ENCODE measurements at regions not wholly inside any gene's neighbourhood (a gene's known extent, or its start where the extent isn't known, plus 50 kb on each side); places are given as distances from the start of the nearest gene placed in this dataset.
"Not testable (repeated sequence)": the region's sequence is repeated elsewhere in the genome, so short reads cannot be mapped to it uniquely, and the experiment has no call there.

- DNase-seq, result not testable (repeated sequence)
Observed at GRCh38 chr1:121573881-121574504, 389.2 kb downstream of the SRGAP2C start.

GRCh38 chr1:121574505-121574899 lies 389.7 kb downstream of the SRGAP2C start:
- DNase-seq, result not testable (repeated sequence)

GRCh38 chr1:121582898-121583297 lies 398.1 kb downstream of the SRGAP2C start:
- DNase-seq, result not testable (repeated sequence)

- no peak for DNase-seq
Observed at GRCh38 chr1:121586369-121587229, 401.8 kb downstream of the SRGAP2C start.

GRCh38 chr1:121587230-121587569 lies 402.4 kb downstream of the SRGAP2C start:
- DNase-seq, result no peak

GRCh38 chr1:121587777-121588176 lies 403.0 kb downstream of the SRGAP2C start:
- no peak for DNase-seq

GRCh38 chr1:121594096-121594495 lies 409.3 kb downstream of the SRGAP2C start:
- no peak for DNase-seq

GRCh38 chr1:121595089-121595488 lies 410.3 kb downstream of the SRGAP2C start:
- DNase-seq, result no peak

- DNase-seq, result not testable (repeated sequence)
Observed at GRCh38 chr1:121604843-121605444, 420.2 kb downstream of the SRGAP2C start.

GRCh38 chr1:121607499-121607898 lies 422.7 kb downstream of the SRGAP2C start:
- not testable (repeated sequence) for DNase-seq
